ENCODE measurements at regions not wholly inside any gene's neighbourhood (a gene's known extent, or its start where the extent isn't known, plus 50 kb on each side); places are given as distances from the start of the nearest gene placed in this dataset.

DNA sequence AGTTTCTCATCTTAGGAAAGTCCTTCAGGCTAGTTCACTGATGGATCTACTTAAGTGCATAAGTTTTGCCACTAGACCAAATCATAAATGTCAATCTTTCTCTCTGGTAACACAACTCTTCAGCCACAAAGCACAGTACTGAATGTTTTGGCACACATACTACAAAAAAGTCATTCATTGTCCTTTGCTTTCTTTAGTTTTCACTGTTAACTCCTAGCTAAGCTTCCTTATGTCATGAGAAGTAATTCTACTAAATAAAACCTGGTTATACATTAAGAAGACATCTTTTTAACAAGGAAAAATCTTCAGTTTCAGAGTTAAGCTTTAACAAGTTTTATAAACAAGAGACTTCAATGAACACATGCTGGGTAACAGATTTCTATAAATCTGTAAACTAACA lies 379.2 kb upstream of the NFIA start:
- Histone ChIP-seq H3K4me3 (no peak overlapping the region), H3K27ac (no peak overlapping the region), H3K9me3 (no peaks in the 10 kb centered on the region), H3K36me3 (no peaks in the 10 kb centered on the region), H3K9ac (ENCODE audit: low read depth in 2 of 2, low read length in 2 of 2) (no peak overlapping the region), H3K4me1 (no peaks in the 10 kb centered on the region), H3K27me3 (no peaks in the 10 kb centered on the region)
- DNase-seq: no peak
- TF ChIP-seq, protein P1, sequence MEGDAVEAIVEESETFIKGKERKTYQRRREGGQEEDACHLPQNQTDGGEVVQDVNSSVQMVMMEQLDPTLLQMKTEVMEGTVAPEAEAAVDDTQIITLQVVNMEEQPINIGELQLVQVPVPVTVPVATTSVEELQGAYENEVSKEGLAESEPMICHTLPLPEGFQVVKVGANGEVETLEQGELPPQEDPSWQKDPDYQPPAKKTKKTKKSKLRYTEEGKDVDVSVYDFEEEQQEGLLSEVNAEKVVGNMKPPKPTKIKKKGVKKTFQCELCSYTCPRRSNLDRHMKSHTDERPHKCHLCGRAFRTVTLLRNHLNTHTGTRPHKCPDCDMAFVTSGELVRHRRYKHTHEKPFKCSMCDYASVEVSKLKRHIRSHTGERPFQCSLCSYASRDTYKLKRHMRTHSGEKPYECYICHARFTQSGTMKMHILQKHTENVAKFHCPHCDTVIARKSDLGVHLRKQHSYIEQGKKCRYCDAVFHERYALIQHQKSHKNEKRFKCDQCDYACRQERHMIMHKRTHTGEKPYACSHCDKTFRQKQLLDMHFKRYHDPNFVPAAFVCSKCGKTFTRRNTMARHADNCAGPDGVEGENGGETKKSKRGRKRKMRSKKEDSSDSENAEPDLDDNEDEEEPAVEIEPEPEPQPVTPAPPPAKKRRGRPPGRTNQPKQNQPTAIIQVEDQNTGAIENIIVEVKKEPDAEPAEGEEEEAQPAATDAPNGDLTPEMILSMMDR (IDR thresholded peaks at IDR 0.05): no peak
- intact Hi-C loops (cut with DNase I): no loop called here

DNA sequence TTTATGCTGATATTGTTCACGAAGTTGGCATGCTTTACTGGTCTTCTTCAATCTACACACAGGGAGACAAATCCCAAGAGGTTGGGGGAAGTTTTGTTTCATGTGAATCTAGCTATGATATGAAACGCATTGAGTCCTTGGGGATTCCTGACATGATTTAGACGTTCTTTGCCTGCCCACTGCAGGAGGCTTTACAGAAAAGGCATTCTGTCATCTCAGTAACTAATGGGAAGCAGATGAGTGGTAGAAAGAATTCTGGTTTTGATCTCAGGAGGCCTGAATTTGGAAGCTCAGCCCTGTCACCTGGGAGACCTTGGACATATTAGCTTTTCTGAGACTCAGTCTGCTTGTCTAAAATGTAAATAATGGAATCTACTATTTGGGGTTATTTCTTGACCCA lies 383.0 kb upstream of the NFIA start:
- Histone ChIP-seq H3K4me3 (no peak overlapping the region), H3K9ac (ENCODE audit: low read depth in 2 of 2, low read length in 2 of 2) (no peak overlapping the region), H3K36me3 (no peaks in the 10 kb centered on the region), H3K27me3 (no peaks in the 10 kb centered on the region), H3K9me3 (no peaks in the 10 kb centered on the region), H3K27ac (no peak overlapping the region), H3K4me1 (no peaks in the 10 kb centered on the region)
- intact Hi-C loops (cut with DNase I): no loop called here
- DNase-seq: no peak
- TF ChIP-seq, protein P1 (IDR thresholded peaks at IDR 0.05): no peak

DNA sequence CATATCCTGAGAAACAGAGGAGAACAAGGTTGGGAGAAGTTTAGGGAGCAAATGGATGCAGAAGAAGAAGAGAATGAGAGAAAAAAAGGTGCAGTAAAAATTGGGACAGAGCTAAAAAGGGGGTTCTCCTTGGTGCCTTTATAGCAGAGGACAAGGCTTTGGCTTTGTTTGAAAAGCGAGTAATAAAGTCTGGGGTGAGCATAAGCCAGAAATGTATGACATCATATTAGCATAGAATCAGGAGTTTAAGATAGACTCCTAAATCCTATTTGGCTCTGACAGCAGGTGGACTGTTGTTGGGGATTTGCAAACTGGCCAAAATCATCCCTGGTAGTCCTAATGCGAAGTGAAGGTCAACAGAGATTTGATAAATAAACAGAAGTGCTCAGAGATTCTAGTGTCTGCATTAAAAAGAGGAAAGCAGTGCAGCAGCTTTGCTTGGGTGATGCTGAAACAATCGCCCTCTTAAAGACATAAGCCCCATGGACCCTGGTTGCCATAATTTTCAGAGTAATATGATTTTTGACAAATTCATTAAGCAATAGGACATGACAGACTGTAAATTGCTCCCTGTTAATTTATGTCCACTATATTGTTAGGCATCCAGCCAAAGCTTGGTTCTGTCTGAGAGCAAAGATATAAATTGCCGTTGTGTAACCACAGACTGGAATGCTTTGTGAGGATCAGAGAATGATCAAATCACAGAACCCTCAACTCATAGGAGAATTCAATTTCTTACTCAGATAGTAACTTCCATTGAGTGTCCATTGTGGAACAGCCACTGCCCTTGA lies 385.0 kb upstream of the NFIA start:
- Histone ChIP-seq H3K9me3 (no peaks in the 10 kb centered on the region), H3K27ac (no peak overlapping the region), H3K27me3 (no peaks in the 10 kb centered on the region), H3K4me1 (no peaks in the 10 kb centered on the region), H3K36me3 (no peaks in the 10 kb centered on the region), H3K9ac (ENCODE audit: low read depth in 2 of 2, low read length in 2 of 2) (no peak overlapping the region), H3K4me3 (no peak overlapping the region)
- intact Hi-C loops (cut with DNase I): no loop called here
- no peak for DNase-seq
- TF ChIP-seq, protein P1 (IDR thresholded peaks at IDR 0.05): no peak

DNA sequence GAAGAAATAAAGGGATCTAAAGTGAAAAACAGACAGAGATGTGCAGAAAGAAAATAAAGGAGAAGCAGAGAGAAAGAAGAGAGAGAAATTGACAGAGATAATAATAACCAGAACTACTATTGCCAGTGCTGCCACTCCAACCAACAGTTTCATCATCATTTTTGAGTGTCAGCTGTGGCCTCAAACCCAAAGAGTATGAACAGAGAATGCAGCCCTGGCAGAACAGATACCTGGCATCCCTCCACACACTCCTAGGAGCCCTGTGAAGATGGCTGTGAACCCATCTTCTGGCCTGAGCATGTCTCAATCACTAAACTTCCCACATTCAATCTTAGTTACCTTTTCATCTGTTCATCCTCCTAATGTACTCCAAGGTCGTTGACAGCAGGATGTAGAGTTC lies 385.8 kb upstream of the NFIA start:
- Histone ChIP-seq H3K36me3 (no peaks in the 10 kb centered on the region), H3K4me3 (no peak overlapping the region), H3K4me1 (no peaks in the 10 kb centered on the region), H3K27ac (no peak overlapping the region), H3K27me3 (no peaks in the 10 kb centered on the region), H3K9ac (ENCODE audit: low read depth in 2 of 2, low read length in 2 of 2) (no peak overlapping the region), H3K9me3 (no peaks in the 10 kb centered on the region)
- intact Hi-C loops (cut with DNase I): no loop called here
- DNase-seq: no peak
- TF ChIP-seq, protein P1 (IDR thresholded peaks at IDR 0.05): no peak

DNA sequence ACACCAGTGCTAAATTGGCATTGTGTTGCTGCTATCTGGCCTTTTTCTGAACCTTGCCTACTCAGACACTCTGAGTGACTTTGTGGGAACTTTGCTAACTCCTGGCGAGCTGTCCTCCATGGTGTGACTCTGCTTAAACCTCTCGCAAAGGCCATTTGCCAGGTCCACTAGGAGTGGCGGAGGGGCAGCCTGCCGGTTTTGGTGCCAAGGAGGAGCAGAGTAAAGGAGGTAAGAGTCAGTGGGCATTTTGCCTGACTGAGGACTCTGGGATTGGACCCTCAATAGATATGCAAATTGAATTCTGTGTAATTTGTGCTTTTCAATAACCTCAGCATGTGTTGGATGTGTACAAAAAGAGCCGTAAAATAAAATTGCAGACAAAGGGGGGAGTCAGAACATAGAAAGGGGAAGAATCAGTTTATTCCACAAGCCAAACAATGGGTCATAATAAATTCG lies 386.6 kb upstream of the NFIA start:
- no peaks in the 10 kb centered on the region for H3K9me3 ChIP-seq
- TF ChIP-seq, protein P1 (IDR thresholded peaks at IDR 0.05): no peak
- H3K27me3 ChIP-seq: no peaks in the 10 kb centered on the region
- no peak overlapping the region for H3K27ac ChIP-seq
- no peak overlapping the region for H3K4me3 ChIP-seq
- no peaks in the 10 kb centered on the region for H3K4me1 ChIP-seq
- H3K36me3 ChIP-seq: no peaks in the 10 kb centered on the region
- no peak overlapping the region for H3K9ac ChIP-seq (ENCODE audit: low read depth in 2 of 2, low read length in 2 of 2)
- intact Hi-C loops (cut with DNase I): no loop called here
- DNase-seq: no peak
